ENCODE measurements at regions not wholly inside any gene's neighbourhood (a gene's known extent, or its start where the extent isn't known, plus 50 kb on each side); places are given as distances from the start of the nearest gene placed in this dataset.

DNA sequence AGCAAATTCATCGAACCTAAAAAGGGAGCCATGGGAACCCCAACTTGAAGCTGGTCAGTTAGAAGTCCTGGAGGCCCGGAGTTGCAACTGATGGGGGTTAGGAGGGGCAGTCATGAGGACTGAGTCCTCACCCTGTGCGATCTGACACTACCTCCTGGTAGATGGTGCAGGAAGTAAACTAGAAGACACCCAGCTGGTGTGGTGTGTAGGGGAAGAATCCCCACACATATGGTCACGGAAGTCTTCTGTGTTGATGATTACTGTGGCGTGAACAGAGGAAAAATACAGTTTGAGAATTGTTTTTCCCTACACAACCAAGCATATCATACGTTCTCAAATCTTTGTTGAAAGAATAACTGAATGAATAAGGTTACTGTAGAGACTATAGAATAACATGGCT is 164.6 kb upstream of the KCTD7 start:
- TF ChIP-seq, protein P1, sequence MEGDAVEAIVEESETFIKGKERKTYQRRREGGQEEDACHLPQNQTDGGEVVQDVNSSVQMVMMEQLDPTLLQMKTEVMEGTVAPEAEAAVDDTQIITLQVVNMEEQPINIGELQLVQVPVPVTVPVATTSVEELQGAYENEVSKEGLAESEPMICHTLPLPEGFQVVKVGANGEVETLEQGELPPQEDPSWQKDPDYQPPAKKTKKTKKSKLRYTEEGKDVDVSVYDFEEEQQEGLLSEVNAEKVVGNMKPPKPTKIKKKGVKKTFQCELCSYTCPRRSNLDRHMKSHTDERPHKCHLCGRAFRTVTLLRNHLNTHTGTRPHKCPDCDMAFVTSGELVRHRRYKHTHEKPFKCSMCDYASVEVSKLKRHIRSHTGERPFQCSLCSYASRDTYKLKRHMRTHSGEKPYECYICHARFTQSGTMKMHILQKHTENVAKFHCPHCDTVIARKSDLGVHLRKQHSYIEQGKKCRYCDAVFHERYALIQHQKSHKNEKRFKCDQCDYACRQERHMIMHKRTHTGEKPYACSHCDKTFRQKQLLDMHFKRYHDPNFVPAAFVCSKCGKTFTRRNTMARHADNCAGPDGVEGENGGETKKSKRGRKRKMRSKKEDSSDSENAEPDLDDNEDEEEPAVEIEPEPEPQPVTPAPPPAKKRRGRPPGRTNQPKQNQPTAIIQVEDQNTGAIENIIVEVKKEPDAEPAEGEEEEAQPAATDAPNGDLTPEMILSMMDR (conservative IDR thresholded peaks at IDR 0.05): no peak
- no peak for TF ChIP-seq EZH2 (IDR thresholded peaks at IDR 0.05; ENCODE audit: low read depth)
